Amygdala (tissue), 56 donors: ENCODE measurements at regions not wholly inside any gene's neighbourhood (a gene's known extent, or its start where the extent isn't known, plus 50 kb on each side); places are given as distances from the start of the nearest gene placed in this dataset.

Source experiments
- DNase-seq, 56 donors: peaks; one replicate each; lab custom pipeline; 2025; lab: John Stamatoyannopoulos, UW

DNA sequence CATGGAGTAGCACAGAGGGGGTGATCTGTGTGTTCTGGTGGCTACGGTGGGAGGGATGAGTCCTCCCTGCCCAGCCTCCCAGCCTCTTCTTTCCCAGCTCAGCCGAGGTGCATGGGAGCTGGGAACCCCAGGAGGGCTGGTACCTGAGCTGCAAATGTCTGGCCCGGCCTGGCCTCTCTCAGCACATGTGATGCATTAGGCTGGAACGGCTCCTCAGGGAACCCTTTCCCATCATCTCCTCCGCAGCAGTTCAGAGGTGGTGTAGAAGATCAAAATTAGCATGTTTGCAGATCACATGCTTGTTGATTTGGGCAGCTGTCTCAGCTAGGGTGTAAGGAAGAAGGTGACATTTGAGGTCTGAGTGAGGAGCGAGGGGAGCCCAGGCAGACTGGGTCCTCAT is 126.6 kb downstream of the EMX2 start:
- DNase-seq, result no peak

DNA sequence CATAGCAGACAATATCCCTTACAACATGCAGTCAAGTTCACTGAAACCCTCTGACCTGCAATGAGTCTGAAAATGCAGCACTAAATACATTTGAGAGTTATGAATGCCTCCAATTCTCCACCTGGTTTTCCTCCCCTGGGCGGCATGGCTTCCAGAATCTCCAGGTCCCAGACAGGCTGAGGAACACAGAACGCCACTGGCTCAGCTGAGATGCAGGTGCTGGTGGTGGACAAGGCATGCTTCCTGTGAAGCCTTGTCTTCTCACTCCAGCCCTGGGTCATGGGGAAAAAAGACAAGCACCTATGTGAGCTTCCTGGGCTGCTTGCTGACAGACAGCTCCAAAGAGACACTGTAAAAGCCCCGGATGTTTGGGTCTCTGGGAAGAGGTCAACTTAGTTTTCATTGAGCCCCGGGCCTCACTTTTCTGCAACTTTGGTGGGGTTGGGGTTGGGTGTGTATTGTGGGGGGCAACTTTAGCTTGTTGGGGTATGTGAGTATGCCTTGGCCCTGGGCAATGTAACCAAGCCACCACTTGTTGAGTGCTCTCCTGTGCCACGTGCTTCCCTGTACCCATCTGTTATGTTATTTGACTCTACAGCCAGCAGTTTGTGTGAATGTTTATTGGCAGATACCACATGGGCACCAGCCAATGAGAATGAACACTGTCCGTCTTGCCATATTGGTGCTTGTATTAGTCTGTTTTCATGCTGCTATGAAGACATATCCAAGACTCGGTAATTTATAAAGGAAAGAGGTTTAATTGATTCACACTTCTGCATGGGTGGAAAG is 127.8 kb downstream of the EMX2 start:
- no peak for DNase-seq

DNA sequence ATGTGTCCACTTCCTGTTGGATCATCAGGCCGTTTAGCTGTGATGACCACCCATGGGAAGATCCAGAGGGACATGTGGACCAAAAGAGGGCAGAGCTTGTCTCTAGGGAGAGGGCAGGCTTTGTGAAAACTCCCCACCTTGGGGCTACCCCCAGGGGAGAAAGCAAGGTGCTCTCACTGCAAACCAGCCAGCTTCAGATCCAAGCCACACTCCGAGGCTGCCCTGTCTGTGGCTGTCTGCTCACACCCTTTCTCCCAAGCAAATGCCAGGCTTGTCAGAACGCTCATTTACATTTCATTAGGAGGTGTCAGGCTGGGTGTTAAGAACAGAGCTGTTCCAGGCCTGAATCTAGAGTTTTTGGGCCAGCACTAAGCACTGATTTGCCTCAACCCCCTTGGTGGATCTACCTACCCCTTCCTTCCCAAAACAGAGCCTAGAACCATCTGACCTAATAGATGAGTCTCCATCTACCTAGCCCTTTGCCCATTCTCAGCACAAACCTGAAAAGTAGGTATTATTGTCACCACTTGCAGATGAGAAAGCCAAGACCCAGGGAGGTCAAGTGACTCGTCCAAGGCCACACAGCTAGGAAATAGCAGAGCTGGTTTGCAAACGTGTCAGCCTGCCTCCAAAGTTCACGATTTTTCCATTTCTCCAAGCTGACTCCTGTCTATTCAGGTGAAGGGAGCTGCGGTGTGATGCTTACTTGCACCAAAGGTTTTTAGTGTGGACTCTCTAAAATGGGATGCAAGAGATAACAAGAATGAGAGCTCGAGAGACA is 130.9 kb downstream of the EMX2 start:
- no peak for DNase-seq

DNA sequence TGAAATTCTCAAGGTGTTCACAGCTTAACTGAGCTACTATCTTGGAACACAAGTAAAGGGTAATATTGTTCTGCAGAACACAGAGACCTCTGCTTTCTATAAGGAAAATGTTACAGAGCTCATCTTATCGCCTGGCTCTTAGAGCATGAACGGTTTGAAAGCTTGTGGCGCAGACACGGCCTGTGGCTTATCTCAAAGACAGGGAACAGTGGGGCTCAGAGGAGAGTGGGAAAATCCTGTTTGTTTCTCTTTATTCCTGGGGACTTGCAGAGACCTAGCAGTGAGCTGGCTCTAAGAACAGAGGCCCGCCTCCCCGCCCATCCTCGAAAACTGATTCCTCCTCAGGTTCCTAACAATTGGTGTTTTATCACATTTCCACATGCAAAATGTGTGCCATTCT is 131.7 kb downstream of the EMX2 start:
- DNase-seq, result no peak

- no peak for DNase-seq
Measured at GRCh38 chr10:117674646-117675045, 132.1 kb downstream of the EMX2 start.

DNA sequence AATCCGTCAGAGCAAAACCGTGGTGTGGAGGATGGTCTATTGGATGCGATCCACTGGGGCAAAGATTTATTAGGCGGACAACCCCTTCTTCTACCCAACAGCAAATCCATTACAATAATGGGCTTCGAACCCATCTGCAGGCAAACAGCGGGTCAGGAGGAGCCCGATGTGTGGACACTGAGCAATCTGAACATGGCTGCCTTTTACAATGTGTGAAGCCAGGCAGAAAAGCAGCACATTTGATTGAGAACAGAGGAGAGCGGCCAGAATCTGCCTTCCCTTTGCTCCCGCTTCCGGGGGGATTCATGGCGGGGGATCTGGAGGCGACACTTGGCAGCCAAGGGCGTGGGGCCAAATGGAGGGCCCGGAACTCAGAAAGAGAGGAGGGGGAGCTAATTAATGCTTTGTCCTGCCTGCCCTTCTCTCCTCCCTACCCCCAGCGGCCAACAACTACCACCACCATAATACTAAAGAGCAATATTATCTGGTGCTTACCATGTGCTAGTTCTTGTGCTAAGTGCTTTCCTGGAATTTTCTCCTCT is 133.0 kb downstream of the EMX2 start:
- no peak for DNase-seq

GRCh38 chr10:117677239-117677638 is 134.7 kb downstream of the EMX2 start:
- DNase-seq, result no peak

GRCh38 chr10:117677890-117678500 is 135.4 kb downstream of the EMX2 start:
- no peak for DNase-seq

- no peak for DNase-seq
Measured at GRCh38 chr10:117680601-117681000, 138.1 kb downstream of the EMX2 start.

DNA sequence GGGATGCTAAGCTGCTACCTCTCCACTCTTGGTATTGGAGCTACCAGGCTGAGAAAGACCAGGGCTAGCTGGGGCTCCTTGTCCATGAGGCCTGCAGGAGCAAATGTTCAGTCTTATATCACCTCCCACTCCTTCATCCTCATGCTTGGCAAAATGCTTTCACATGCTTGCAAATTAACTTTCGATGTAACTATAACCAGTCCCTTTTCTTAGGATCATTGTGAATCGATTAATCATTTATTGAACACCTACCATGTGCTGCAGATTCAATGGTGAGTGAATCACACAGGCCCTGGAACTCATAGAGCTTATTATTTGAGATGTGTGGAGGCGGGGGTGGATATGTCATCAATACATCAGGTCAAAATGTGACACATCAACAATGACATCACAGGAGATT is 138.6 kb downstream of the EMX2 start:
- DNase-seq, result no peak

- no peak for DNase-seq
Measured at GRCh38 chr10:117684046-117684610, 141.6 kb downstream of the EMX2 start.

DNA sequence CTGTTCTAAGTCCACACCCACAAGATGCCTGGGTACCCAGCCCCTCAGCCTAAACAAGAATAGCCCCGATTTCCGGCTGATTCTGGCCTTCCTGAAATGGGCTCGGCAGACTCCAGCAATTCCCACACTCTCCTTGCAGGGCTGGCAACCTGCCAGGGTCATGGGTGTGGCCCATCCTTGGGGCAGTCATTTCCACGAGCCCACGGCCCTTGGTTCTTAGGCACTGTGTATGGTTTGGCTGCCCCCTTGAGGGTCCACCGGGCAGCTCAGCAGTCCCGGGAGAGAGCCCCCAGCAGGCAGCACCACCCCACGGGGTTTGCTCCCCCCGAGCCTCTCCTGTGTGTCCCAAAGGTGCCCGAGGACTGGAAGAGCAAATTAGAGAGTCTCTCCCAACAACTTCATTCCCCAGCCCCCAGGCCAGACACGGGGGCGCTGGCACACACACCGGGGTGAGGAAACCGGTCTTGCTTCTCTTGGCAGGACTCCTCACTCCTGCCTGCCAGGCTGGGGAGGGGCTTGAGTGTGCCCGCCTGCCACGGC is 142.2 kb downstream of the EMX2 start:
- peak in 7 of 56 donors; percentile 4 to 24 (median 14) for DNase-seq

GRCh38 chr10:117685431-117685830 is 142.9 kb downstream of the EMX2 start:
- DNase-seq, result no peak

DNA sequence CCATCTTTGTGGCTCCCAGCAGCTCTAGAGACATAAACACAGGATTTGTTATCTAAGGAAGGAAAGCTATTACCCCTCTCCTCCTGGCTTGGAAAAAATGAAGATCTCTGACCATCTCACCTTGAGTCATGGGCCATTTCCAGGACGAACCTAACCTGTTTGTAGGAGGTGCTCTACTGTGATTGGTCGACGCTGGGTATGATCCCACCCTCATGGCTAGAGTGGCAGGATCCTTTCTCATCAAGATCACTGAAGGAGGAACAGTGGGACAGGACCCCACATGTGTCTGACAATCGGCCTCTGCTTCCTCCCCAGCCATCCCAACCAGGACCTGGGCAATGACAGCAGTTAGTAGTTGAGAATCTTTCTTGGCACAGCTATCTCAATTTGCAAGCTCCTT is 144.1 kb downstream of the EMX2 start:
- no peak for DNase-seq

DNA sequence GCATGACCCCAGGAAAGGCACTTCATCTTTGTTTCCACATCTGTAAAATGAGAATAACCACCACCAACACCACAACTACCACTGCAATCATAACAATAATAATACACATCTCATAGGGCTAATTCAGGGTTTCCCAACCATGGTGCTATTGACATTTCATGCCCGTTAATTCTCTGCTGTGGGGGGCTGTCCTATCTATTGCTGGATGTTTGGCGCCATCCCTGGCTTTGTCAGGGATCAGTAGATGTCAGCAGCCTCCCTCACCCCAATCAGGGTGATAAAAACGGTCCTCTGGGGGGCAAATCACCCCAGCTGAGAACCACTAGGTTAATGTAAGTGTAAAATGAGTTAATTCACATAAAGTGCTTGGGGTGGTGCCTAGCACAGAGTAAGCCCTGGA is 145.8 kb downstream of the EMX2 start:
- no peak for DNase-seq

GRCh38 chr10:117689566-117689965 is 147.0 kb downstream of the EMX2 start:
- no peak for DNase-seq

- DNase-seq, result no peak
Measured at GRCh38 chr10:117690359-117690758, 147.8 kb downstream of the EMX2 start.

GRCh38 chr10:117694190-117694589 is 151.6 kb downstream of the EMX2 start:
- no peak for DNase-seq

GRCh38 chr10:117697402-117697801 is 154.9 kb downstream of the EMX2 start:
- DNase-seq, result no peak

DNA sequence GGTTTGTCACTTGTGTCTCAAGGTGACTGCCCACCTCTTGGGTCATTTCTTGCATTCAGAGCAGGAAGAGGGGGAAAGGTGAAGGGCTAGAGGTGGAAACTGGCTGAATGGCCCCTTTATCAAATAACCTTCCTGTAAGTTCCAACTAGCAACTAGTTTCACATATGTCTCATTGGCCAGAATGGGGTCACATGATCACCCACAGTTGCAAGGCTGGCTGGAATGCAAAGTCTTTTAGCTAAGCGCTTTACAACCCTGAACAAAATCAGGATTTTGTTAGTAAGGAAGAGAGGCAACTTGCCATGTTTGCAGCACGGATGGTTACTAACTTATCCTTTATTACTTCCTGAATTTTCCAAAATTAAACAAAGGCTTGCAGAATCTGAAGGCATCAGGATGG is 156.3 kb downstream of the EMX2 start:
- DNase-seq, result no peak
